ENCODE measurements at regions not wholly inside any gene's neighbourhood (a gene's known extent, or its start where the extent isn't known, plus 50 kb on each side); places are given as distances from the start of the nearest gene placed in this dataset.

DNA sequence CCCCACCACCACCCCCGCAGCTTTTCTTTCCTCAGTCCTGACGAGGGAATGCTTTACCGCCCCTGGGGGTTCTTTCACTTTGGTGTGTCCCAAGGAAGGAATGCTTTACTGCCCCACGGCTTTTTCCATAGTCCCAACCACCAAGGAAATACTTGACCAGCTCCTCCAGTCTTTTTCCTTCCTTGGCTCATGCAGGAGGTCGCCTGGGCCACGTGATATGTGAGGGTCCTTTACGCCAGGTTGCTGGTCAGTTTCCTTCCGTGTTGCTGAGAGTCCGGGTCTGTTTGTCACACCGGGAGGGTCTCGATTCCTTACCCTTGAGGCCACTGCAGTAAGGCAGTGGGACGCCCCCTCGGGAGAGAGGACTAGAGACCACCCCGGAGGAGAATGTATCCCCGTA, 58.9 kb upstream of the CDH4 start:
- DNase-seq = no peak

Measured in CD4-positive, alpha-beta T cell treated with Interleukin-21 for 1 hour (primary cell).